Fibroblast of the aortic adventitia (primary cell): ENCODE measurements at regions not wholly inside any gene's neighbourhood (a gene's known extent, or its start where the extent isn't known, plus 50 kb on each side); places are given as distances from the start of the nearest gene placed in this dataset.

Experiments used
- DNase-seq: peaks from one replicate; pipeline ENCODE4 v3.0.0-alpha.2; 2010; ENCODE audit warnings: low read depth
- H3K4me3 ChIP-seq: 2 replicates; pipeline ENCODE4 v1.5.1; 2011; ENCODE audit warnings: low read depth, mild to moderate bottlenecking, control low read depth, low read length, moderate library complexity
- CTCF ChIP-seq: IDR thresholded peaks from 2 replicates; pipeline ENCODE4 v1.5.1; 2011; ENCODE audit warnings: mild to moderate bottlenecking, low read length, control low read depth, inconsistent platforms; ENCODE audit not compliant: insufficient read depth

DNA sequence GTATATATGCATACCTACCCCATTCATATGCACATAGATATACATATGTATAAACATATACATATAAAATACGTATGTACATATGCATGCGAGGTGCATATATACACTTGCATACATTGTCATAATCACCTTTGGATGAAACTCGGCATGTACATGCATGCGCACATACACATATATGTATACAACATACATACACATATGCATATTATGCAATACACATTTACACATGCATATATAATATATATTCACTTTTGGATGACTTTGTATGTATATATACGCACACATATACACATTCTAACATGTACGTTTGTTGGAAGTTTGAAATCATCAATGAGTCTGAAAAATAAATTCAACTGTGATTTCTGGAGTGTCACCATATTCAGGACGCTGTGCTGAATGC, 401.6 kb upstream of the TBX3 start:
- H3K4me3 ChIP-seq = no peak overlapping the region
- TF ChIP-seq CTCF = no peak
- no peak for DNase-seq

DNA sequence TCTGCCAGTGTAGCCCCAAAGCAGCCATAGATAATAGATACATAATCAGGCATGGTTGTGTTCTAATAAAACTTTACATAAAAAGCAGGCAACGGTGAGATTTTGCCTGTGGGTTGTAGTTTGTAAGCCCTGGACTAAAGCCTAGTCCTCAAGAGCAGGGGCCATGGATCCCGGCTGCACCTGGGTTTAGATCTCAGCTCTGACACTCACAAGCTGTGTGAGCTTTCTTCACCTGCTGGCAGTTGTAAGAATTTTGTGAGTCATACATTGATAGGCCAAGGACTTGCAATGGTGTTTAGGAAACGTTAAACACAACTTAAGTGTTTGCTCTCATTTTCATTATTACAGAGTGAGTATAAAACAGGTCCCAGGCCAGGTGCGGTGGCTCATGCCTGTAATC, 395.8 kb upstream of the TBX3 start:
- no peak overlapping the region for H3K4me3 ChIP-seq
- DNase-seq = no peak
- no peak for TF ChIP-seq CTCF

- TF ChIP-seq CTCF = no peak
- no peak for DNase-seq
- no peak overlapping the region for H3K4me3 ChIP-seq
Observed at GRCh38 chr12:115078990-115079389, 395.0 kb upstream of the TBX3 start.

DNA sequence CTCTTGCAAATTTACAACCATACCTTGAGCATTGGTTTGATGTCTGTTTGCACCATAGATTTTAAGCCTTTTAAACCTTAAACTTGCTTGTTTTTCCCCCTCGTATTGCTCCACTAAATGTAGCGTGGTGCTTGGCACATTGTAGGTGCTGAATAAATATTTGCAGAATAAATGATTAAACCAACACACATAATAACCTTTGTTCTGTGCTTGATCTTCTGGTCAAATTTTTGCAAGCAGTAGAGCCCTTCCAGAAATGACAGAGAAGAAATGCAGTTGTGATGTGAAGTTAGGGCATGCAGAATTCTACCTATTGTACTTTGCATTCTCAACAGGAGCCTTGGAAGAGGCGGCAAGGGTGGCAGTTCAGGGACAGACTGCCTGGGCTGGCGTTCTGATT, 394.4 kb upstream of the TBX3 start:
- TF ChIP-seq CTCF = no peak
- DNase-seq = no peak
- H3K4me3 ChIP-seq = no peak overlapping the region

- no peak overlapping the region for H3K4me3 ChIP-seq
- DNase-seq = no peak
- TF ChIP-seq CTCF = no peak
Observed at GRCh38 chr12:115075552-115076170, 391.7 kb upstream of the TBX3 start.

- no peak overlapping the region for H3K4me3 ChIP-seq
- no peak for DNase-seq
- TF ChIP-seq CTCF = no peak
Observed at GRCh38 chr12:115074617-115075016, 390.6 kb upstream of the TBX3 start.

DNA sequence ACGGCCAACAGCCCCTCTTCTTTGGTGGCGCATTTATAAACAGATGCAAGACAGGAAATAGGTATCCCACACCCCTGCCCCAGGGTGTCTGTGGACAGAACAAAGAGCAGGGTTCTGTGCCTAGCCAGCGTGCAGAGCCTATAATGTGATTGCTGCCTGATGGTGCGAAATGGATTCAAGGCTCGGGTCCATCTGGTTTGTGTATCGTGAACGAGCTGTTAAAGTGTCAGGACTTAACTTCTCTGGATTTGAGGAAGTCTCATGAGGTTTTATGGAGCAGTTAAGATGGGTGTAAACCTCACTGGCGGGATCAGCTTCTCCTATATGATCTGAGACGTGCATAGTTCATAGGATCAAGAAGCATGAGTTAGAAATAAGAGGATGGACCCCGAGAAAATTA, 388.7 kb upstream of the TBX3 start:
- no peak overlapping the region for H3K4me3 ChIP-seq
- TF ChIP-seq CTCF = no peak
- no peak for DNase-seq
